ENCODE measurements at regions not wholly inside any gene's neighbourhood (a gene's known extent, or its start where the extent isn't known, plus 50 kb on each side); places are given as distances from the start of the nearest gene placed in this dataset.

DNA sequence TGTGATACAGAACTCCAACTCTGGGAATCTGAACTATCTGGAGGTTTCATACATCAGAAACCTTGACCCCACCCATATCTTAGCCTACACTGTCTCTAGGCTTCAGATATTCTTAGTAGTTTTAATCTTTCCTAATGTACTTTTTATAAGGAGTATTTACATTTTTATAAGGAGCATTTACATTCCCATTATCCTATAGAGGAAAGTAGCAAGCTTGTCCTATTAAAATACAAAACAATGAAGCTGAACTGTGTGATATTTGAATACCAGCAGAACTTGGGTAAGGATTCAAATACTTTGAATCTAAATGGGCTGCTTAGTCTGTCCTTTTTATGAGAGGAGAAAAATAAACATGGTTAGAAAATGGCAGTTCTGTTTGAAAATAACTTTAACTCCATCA is 247.4 kb downstream of the FMR1NB start:
- H3K4me3 Mint-ChIP-seq (ENCODE audit: low read depth) = no peak overlapping the region
- H3K27me3 Mint-ChIP-seq = no peaks in the 10 kb centered on the region
- H3K4me1 Mint-ChIP-seq (ENCODE audit: low read depth) = no peaks in the 10 kb centered on the region
- TF ChIP-seq, protein P1, sequence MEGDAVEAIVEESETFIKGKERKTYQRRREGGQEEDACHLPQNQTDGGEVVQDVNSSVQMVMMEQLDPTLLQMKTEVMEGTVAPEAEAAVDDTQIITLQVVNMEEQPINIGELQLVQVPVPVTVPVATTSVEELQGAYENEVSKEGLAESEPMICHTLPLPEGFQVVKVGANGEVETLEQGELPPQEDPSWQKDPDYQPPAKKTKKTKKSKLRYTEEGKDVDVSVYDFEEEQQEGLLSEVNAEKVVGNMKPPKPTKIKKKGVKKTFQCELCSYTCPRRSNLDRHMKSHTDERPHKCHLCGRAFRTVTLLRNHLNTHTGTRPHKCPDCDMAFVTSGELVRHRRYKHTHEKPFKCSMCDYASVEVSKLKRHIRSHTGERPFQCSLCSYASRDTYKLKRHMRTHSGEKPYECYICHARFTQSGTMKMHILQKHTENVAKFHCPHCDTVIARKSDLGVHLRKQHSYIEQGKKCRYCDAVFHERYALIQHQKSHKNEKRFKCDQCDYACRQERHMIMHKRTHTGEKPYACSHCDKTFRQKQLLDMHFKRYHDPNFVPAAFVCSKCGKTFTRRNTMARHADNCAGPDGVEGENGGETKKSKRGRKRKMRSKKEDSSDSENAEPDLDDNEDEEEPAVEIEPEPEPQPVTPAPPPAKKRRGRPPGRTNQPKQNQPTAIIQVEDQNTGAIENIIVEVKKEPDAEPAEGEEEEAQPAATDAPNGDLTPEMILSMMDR (IDR thresholded peaks at IDR 0.05; ENCODE audit: unreplicated experiment) = no peak
- DNase-seq (ENCODE audit: low spot score, unreplicated experiment) = no peak
- H3K36me3 Mint-ChIP-seq (ENCODE audit: insufficient read depth) = no peaks in the 10 kb centered on the region
- H3K27ac Mint-ChIP-seq = no peak overlapping the region
- peaks cover 22% of the 10 kb centered on the region for H3K9me3 Mint-ChIP-seq (ENCODE audit: low read depth)

DNA sequence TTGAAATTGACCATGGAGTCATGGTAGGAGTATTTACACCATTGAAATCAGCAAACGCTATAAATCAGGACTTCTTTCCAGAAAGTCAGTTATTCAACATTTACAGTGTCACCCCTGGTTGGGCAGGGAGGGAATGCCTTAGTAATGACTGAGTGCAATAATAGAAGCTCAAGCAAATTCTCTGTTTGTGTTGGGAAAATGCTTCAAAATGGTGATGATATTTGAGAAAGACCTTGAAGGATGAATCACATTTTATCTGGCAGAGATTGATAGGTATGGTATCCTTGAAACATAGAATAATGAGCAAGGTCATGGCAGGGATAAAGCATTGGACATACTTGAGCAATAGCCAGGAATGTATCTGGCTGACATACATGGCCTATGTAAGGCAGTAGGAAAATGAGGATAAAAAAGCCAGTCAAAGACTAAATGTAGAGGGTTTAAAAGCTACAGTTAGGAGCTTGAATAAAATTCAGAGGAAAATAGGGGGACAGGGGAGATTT is 248.7 kb downstream of the FMR1NB start:
- Mint-ChIP-seq H3K4me3 (ENCODE audit: low read depth) (no peak overlapping the region), H3K27ac (no peak overlapping the region), H3K4me1 (ENCODE audit: low read depth) (no peaks in the 10 kb centered on the region), H3K27me3 (no peaks in the 10 kb centered on the region), H3K9me3 (ENCODE audit: low read depth) (peaks cover 28% of the 10 kb centered on the region), H3K36me3 (ENCODE audit: insufficient read depth) (no peaks in the 10 kb centered on the region)
- DNase-seq (ENCODE audit: low spot score, unreplicated experiment) = no peak
- TF ChIP-seq, protein P1 (IDR thresholded peaks at IDR 0.05; ENCODE audit: unreplicated experiment) = no peak

DNA sequence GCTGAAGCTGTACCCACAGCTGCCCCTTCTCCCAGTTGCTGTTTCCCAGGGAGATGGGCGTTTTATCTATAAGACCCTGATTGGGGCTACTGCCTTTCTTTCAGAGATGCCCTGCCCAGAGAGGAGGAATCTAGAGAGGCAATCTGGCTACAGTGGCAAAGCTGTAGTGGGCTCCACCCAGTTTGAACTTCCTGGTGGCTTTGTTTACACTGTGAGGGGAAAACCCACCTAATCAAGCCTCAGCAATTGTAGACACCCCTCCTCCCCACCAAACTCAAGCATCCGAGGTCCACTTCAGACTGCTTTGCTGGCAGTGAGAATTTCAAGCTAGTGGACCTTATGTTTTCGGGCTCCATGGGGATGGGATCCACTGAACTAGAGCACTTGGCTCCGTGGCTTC is 240.4 kb upstream of the AFF2 start:
- DNase-seq (ENCODE audit: low spot score, unreplicated experiment) = no peak
- Mint-ChIP-seq H3K27ac (no peak overlapping the region), H3K4me3 (ENCODE audit: low read depth) (no peak overlapping the region), H3K4me1 (ENCODE audit: low read depth) (no peaks in the 10 kb centered on the region), H3K36me3 (ENCODE audit: insufficient read depth) (peaks cover 2% of the 10 kb centered on the region), H3K9me3 (ENCODE audit: low read depth) (peaks cover 31% of the 10 kb centered on the region), H3K27me3 (no peaks in the 10 kb centered on the region)
- TF ChIP-seq, protein P1 (IDR thresholded peaks at IDR 0.05; ENCODE audit: unreplicated experiment) = no peak

DNA sequence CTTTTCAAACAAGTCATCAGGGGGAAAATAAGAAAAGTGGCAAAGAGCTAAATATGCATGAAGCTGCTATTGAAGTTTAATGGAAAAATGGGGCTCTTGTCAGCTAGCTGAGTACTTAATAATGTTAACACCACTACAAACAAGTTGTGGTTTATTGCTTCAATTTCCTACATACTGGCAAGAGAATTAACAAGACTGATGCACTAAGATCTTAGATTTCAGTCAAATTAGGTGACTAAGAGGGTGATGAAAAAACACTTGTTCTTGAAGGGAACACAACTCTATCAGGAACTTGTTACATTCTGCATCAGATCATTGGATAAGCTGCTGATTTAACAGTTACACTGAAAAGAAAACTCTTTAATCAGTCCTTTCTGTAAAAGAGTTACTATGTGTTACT is 234.6 kb upstream of the AFF2 start:
- TF ChIP-seq, protein P1 (IDR thresholded peaks at IDR 0.05; ENCODE audit: unreplicated experiment) = no peak
- H3K27ac Mint-ChIP-seq = no peak overlapping the region
- H3K27me3 Mint-ChIP-seq = no peaks in the 10 kb centered on the region
- peaks cover 13% of the 10 kb centered on the region for H3K9me3 Mint-ChIP-seq (ENCODE audit: low read depth)
- no peak overlapping the region for H3K4me3 Mint-ChIP-seq (ENCODE audit: low read depth)
- H3K4me1 Mint-ChIP-seq (ENCODE audit: low read depth) = no peaks in the 10 kb centered on the region
- DNase-seq (ENCODE audit: low spot score, unreplicated experiment) = no peak
- H3K36me3 Mint-ChIP-seq (ENCODE audit: insufficient read depth) = no peaks in the 10 kb centered on the region

DNA sequence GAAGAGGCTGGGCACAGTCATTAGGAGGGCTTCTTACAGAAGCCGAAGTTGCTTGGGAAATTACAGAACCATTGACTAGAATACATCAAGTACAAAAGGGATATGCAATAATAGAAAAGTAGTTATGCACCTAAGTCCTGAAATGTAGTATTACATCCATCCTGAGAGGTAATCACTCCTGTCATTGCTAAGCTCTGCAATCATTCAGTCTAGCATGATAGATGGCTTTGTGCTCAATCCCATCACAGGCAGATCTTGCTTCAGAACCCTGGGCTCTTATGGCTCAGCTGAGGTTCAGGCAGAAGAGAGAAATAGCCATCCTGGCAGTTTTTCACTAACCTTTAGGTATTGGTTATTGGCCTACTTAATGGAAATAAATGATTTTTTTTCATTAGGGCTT is 231.7 kb upstream of the AFF2 start:
- TF ChIP-seq, protein P1 (IDR thresholded peaks at IDR 0.05; ENCODE audit: unreplicated experiment) = no peak
- H3K27me3 Mint-ChIP-seq = no peaks in the 10 kb centered on the region
- H3K36me3 Mint-ChIP-seq (ENCODE audit: insufficient read depth) = no peaks in the 10 kb centered on the region
- H3K4me1 Mint-ChIP-seq (ENCODE audit: low read depth) = no peaks in the 10 kb centered on the region
- H3K9me3 Mint-ChIP-seq (ENCODE audit: low read depth) = peaks cover 7% of the 10 kb centered on the region
- no peak for DNase-seq (ENCODE audit: low spot score, unreplicated experiment)
- H3K27ac Mint-ChIP-seq = no peak overlapping the region
- H3K4me3 Mint-ChIP-seq (ENCODE audit: low read depth) = no peak overlapping the region

Data from progenitor cell of endocrine pancreas (in vitro differentiated cells).